ENCODE measurements at regions not wholly inside any gene's neighbourhood (a gene's known extent, or its start where the extent isn't known, plus 50 kb on each side); places are given as distances from the start of the nearest gene placed in this dataset.
A peak's percentile ranks its signal among the peaks of the same experiment; 100 is the strongest.

DNA sequence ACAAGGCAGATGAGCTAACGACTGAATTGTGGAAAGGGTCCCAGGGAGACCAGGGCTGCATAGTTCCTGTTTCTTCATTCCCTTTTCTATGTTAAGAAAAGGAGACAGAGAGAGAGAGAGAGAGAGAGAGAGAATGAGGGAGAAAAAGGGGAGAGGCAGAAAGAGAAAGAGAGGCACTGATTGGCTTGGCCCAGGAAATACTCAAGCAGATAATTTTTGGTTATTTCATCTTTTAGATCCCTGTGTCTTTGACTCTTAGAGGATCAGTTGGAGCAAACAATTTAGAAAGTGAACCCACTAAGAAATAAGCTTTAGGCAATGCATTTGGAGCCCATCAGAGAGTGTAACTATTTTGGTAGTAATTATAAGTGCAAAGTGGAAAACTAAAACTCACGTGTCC is 103.4 kb downstream of the CEP44 start:
- Histone ChIP-seq H3K14ac (ENCODE audit: insufficient read depth, low read length) (no peak overlapping the region), H3K4me2 (ENCODE audit: insufficient read depth, insufficient read length, low read length) (no peak overlapping the region), H3K23ac (ENCODE audit: insufficient read length, low read depth, low read length) (no peak overlapping the region), H2BK12ac (ENCODE audit: insufficient read length, low read depth, low read length) (no peak overlapping the region), H3K4me1 (ENCODE audit: insufficient read depth, low read length) (no peaks in the 10 kb centered on the region; the same call in 1 of the 2 replicates), H3K9me3 (ENCODE audit: control insufficient read depth, low read depth, low read length) (no peaks in the 10 kb centered on the region), H2AFZ (ENCODE audit: low read length) (no peak overlapping the region), H2AK5ac (ENCODE audit: insufficient read length, low read length) (no peak overlapping the region), H3K79me1 (ENCODE audit: insufficient read depth, low read depth, low read length, poor library complexity, severe bottlenecking) (no peaks in the 10 kb centered on the region), H3K9ac (ENCODE audit: extremely low read depth, insufficient read length, low read length) (no peak overlapping the region), H4K5ac (ENCODE audit: insufficient read length, low read depth, low read length) (no peak overlapping the region), H3K27me3 (ENCODE audit: insufficient read depth, low read length) (no peaks in the 10 kb centered on the region), H4K8ac (replicated peaks; ENCODE audit: insufficient read length, low read depth, low read length) (no peak overlapping the region), H3K18ac (ENCODE audit: insufficient read length, low read depth, low read length) (no peak overlapping the region), H4K91ac (ENCODE audit: insufficient read length, low read depth, low read length) (no peak overlapping the region), H3K4ac (ENCODE audit: low read depth, low read length) (no peak overlapping the region), H3K79me2 (ENCODE audit: insufficient read depth, low read length) (no peaks in the 10 kb centered on the region), H3K23me2 (ENCODE audit: insufficient read length, low read depth, low read length, poor library complexity, severe bottlenecking) (no peaks in the 10 kb centered on the region), H2BK20ac (ENCODE audit: low read depth, low read length, poor library complexity, severe bottlenecking) (no peak overlapping the region), H3T11ph (ENCODE audit: low read length) (no peak overlapping the region), H2BK5ac (ENCODE audit: insufficient read length, low read length) (no peak overlapping the region), H2BK15ac (ENCODE audit: low read depth, low read length) (no peak overlapping the region), H4K20me1 (ENCODE audit: control insufficient read depth, insufficient read depth, insufficient read length) (no peaks in the 10 kb centered on the region), H2BK120ac (ENCODE audit: low read depth, low read length, poor library complexity, severe bottlenecking) (no peak overlapping the region), H3K27ac (ENCODE audit: insufficient read length, low read depth, low read length) (no peak overlapping the region), H3K56ac (ENCODE audit: insufficient read length, low read depth, low read length) (no peak overlapping the region)
- H3K9me3 Mint-ChIP-seq: no peaks in the 10 kb centered on the region; a peak in 1 of 5 replicates
- H3K4me1 Mint-ChIP-seq: peaks cover 20 to 33% of the 10 kb centered on the region in 2 experiments
- TF ChIP-seq, protein P1, sequence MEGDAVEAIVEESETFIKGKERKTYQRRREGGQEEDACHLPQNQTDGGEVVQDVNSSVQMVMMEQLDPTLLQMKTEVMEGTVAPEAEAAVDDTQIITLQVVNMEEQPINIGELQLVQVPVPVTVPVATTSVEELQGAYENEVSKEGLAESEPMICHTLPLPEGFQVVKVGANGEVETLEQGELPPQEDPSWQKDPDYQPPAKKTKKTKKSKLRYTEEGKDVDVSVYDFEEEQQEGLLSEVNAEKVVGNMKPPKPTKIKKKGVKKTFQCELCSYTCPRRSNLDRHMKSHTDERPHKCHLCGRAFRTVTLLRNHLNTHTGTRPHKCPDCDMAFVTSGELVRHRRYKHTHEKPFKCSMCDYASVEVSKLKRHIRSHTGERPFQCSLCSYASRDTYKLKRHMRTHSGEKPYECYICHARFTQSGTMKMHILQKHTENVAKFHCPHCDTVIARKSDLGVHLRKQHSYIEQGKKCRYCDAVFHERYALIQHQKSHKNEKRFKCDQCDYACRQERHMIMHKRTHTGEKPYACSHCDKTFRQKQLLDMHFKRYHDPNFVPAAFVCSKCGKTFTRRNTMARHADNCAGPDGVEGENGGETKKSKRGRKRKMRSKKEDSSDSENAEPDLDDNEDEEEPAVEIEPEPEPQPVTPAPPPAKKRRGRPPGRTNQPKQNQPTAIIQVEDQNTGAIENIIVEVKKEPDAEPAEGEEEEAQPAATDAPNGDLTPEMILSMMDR (conservative IDR thresholded peaks at IDR 0.05): no peak
- H3K4me3 Mint-ChIP-seq: no peak overlapping the region
- DNase-seq: no peak
- peak overlapping the region in 1 of 3 experiments; percentile 90; a peak in 2 of 7 replicates for H3K27ac Mint-ChIP-seq
- WGBS (ENCODE audit: extremely low coverage, insufficient read length, low lambda C conversion rate): no CpG with 5 or more reads among the region's 2 CpGs
- H3K36me3 Mint-ChIP-seq (ENCODE audit: insufficient read depth in 1 of 3, low read depth in 3 of 3): 0 out of 7 replicates have a peak, but pooled peaks cover 0 to 3% (median 0%) of the 10 kb centered on the region in 3 experiments
- H3K27me3 Mint-ChIP-seq (ENCODE audit: low read depth): no peaks in the 10 kb centered on the region

All from H9 (cell line).